ENCODE measurements at regions not wholly inside any gene's neighbourhood (a gene's known extent, or its start where the extent isn't known, plus 50 kb on each side); places are given as distances from the start of the nearest gene placed in this dataset.

- no peak for TF ChIP-seq HBP1 (CRISPR knock-in tag; IDR thresholded peaks at IDR 0.05; ENCODE audit: low read depth)
- no peak for TF ChIP-seq ZBTB46 (CRISPR knock-in tag; IDR thresholded peaks at IDR 0.05; ENCODE audit: borderline replicate concordance)
- TF ChIP-seq ZNF274 (CRISPR knock-in tag; IDR thresholded peaks at IDR 0.05), result no peak
- TF ChIP-seq EP300 (IDR thresholded peaks at IDR 0.05; ENCODE audit: low read depth in 2 of 2, low read length in 2 of 2), result no peak
- no peak for TF ChIP-seq EP300 (CRISPR knock-in tag; IDR thresholded peaks at IDR 0.05; ENCODE audit: borderline replicate concordance)
- TF ChIP-seq NFATC3 (CRISPR knock-in tag; IDR thresholded peaks at IDR 0.05), result no peak
- TF ChIP-seq ZNF646 (CRISPR knock-in tag; IDR thresholded peaks at IDR 0.05), result no peak
- TF ChIP-seq RXRB (CRISPR knock-in tag; IDR thresholded peaks at IDR 0.05; ENCODE audit: borderline replicate concordance), result no peak
- TF ChIP-seq JARID2 (CRISPR knock-in tag; IDR thresholded peaks at IDR 0.05; ENCODE audit: insufficient replicate concordance), result no peak
- no peak for TF ChIP-seq SNAPC4 (CRISPR knock-in tag; IDR thresholded peaks at IDR 0.05)
- no peak for TF ChIP-seq DRAP1 (CRISPR knock-in tag; IDR thresholded peaks at IDR 0.05)
These were observed 385.3 kb upstream of the HS3ST1 start (continued) for GRCh38 chr4:11813951-11814446.

Data from HepG2 (cell line).